H1 (cell line): ENCODE measurements at regions not wholly inside any gene's neighbourhood (a gene's known extent, or its start where the extent isn't known, plus 50 kb on each side); places are given as distances from the start of the nearest gene placed in this dataset.
"Not testable (repeated sequence)": the region's sequence is repeated elsewhere in the genome, so short reads cannot be mapped to it uniquely, and the experiment has no call there.

Source experiments
- CTCF ChIA-PET: fragments of 300-600 bp; sonication (Branson Sonifier 250); formaldehyde crosslinking; loops from one replicate; lab custom pipeline; 2021; ENCODE audit not compliant: partially characterized antibody; lab: Charles Lee
- POLR2A ChIA-PET: fragments of 300-600 bp; sonication (Branson Sonifier 250); formaldehyde crosslinking; loops from one replicate; lab custom pipeline; 2021; ENCODE audit warnings: inconsistent platforms; ENCODE audit not compliant: partially characterized antibody; lab: Charles Lee
- DNase-seq, 2 experiments: peaks; one replicate each; pipeline versions ENCODE4 v3.0.0 to v3.0.0-alpha.2; 2010 to 2022; ENCODE audit warnings: low spot score in 2 of 2, low read depth in 1 of 2, mixed read lengths in 1 of 2
- FAIRE-seq: peaks from 2 replicates; lab custom pipeline; 2011; peaks lifted over from hg19 to GRCh38; lab: Jason Lieb, UNC
- H2AFZ ChIP-seq: 2 replicates; pipeline ENCODE4 v1.8.1; 2012; ENCODE audit warnings: low read length, inconsistent platforms
- H2AK5ac ChIP-seq: 2 replicates; pipeline ENCODE4 v1.6.1; 2013; ENCODE audit warnings: low read depth, low read length
- H2BK120ac ChIP-seq: replicated peaks from 2 replicates; pipeline ENCODE3; 2013; ENCODE audit warnings: low read depth, low read length, inconsistent platforms
- H2BK12ac ChIP-seq: 2 replicates; pipeline ENCODE4 v1.6.1; 2013; ENCODE audit warnings: low read depth, low read length
- H2BK15ac ChIP-seq: 2 replicates; pipeline ENCODE4 v1.6.1; 2013; ENCODE audit warnings: low read length
- H2BK20ac ChIP-seq: 2 replicates; pipeline ENCODE4 v1.6.1; 2013; ENCODE audit warnings: low read length
- H2BK5ac ChIP-seq: 2 replicates; pipeline ENCODE4 v1.6.1; 2013; ENCODE audit warnings: low read depth, low read length
- H3K14ac ChIP-seq: 2 replicates; pipeline ENCODE4 v1.6.1; 2013; ENCODE audit warnings: inconsistent platforms; ENCODE audit not compliant: insufficient read length
- H3K18ac ChIP-seq: 2 replicates; pipeline ENCODE4 v1.6.1; 2013; ENCODE audit warnings: low read length; ENCODE audit errors: extremely low read depth
- H3K23ac ChIP-seq: 2 replicates; pipeline ENCODE4 v1.6.1; 2013; ENCODE audit warnings: inconsistent platforms; ENCODE audit not compliant: insufficient read length
- H3K23me2 ChIP-seq: 2 replicates; pipeline ENCODE4 v1.6.1; 2013; ENCODE audit warnings: low read depth, low read length
- H3K27ac ChIP-seq: 2 replicates; pipeline ENCODE4 v1.6.1; 2011; ENCODE audit warnings: low read depth, low read length, inconsistent platforms
- H3K27me3 ChIP-seq, 4 experiments: replicated peaks in 1 of 4; 1 replicate in 1 of 4; 2 replicates in 3 of 4; pipeline versions ENCODE4 v1.6.1 to v1.8.1; 2011 to 2013; ENCODE audit warnings: low read length in 3 of 4, mild to moderate bottlenecking in 3 of 4, inconsistent platforms in 2 of 4, mixed read lengths in 2 of 4, moderate library complexity in 1 of 4; ENCODE audit not compliant: control insufficient read depth in 3 of 4, insufficient read depth in 3 of 4; ENCODE audit errors: extremely low read depth in 1 of 4
- H3K36me3 ChIP-seq, 4 experiments: 2 replicates each; pipeline versions ENCODE4 v1.6.1 to v1.8.1; 2011 to 2013; ENCODE audit warnings: mild to moderate bottlenecking in 4 of 4, low read length in 3 of 4, moderate library complexity in 2 of 4, control low read depth in 1 of 4, inconsistent platforms in 1 of 4; ENCODE audit not compliant: insufficient read depth in 4 of 4, control insufficient read depth in 2 of 4
- H3K4ac ChIP-seq: replicated peaks from 2 replicates; pipeline ENCODE3; 2013; ENCODE audit warnings: low read length, low read depth, mixed read lengths, inconsistent platforms; ENCODE audit not compliant: insufficient read length
- H3K4me1 ChIP-seq, 4 experiments: replicated peaks in 1 of 4; 1 replicate in 1 of 4; 2 replicates in 3 of 4; pipeline versions ENCODE4 v1.6.1 to v1.8.1; 2011 to 2013; ENCODE audit warnings: low read length in 3 of 4, inconsistent platforms in 2 of 4, mixed read lengths in 1 of 4; ENCODE audit not compliant: insufficient read depth in 4 of 4, control insufficient read depth in 3 of 4
- H3K4me2 ChIP-seq, 2 experiments: 2 replicates each; pipeline versions ENCODE4 v1.6.1 to v1.8.1; 2011 to 2013; ENCODE audit warnings: low read depth in 2 of 2, low read length in 2 of 2, control low read depth in 1 of 2, inconsistent platforms in 1 of 2, mild to moderate bottlenecking in 1 of 2; ENCODE audit not compliant: insufficient read depth in 1 of 2
- H3K4me3 ChIP-seq, 4 experiments: fragments of 200-600, 300-600 bp in 1 of 4; sonication (generic), shearing (Covaris generic), sonication (Bioruptor Twin) in 1 of 4; 2 replicates each; pipeline versions ENCODE4 v1.5.1 to v1.8.1; 2011 to 2016; ENCODE audit warnings: low read length in 4 of 4, low read depth in 3 of 4, control low read depth in 2 of 4, inconsistent platforms in 2 of 4, mild to moderate bottlenecking in 2 of 4, mixed read lengths in 1 of 4, moderate library complexity in 1 of 4; ENCODE audit not compliant: insufficient read depth in 2 of 4; ENCODE audit errors: extremely low read depth in 1 of 4
- H3K56ac ChIP-seq: replicated peaks from 2 replicates; pipeline ENCODE3; 2013; ENCODE audit warnings: low read depth, mild to moderate bottlenecking, mixed read lengths, low read length, inconsistent platforms; ENCODE audit not compliant: insufficient read length
- H3K79me1 ChIP-seq: 2 replicates; pipeline ENCODE4 v1.6.1; 2013; ENCODE audit warnings: low read depth, low read length, control low read depth
- H3K79me2 ChIP-seq, 2 experiments: 2 replicates each; pipeline versions ENCODE4 v1.6.1 to v1.8.1; 2012 to 2013; ENCODE audit warnings: low read length in 2 of 2, mild to moderate bottlenecking in 2 of 2, inconsistent platforms in 1 of 2; ENCODE audit not compliant: insufficient read depth in 2 of 2, control insufficient read depth in 1 of 2
- H3K9ac ChIP-seq, 4 experiments: replicated peaks in 1 of 4; 1 replicate in 1 of 4; 2 replicates in 3 of 4; pipeline versions ENCODE4 v1.6.1 to v1.8.1; 2011 to 2013; ENCODE audit warnings: low read depth in 3 of 4, low read length in 3 of 4, control low read depth in 2 of 4, mild to moderate bottlenecking in 2 of 4, moderate library complexity in 2 of 4, inconsistent platforms in 1 of 4; ENCODE audit errors: extremely low read depth in 1 of 4
- H3K9me3 ChIP-seq, 2 experiments: 2 replicates each; pipeline versions ENCODE4 v1.6.1 to v1.8.1; 2012 to 2013; ENCODE audit warnings: mild to moderate bottlenecking in 2 of 2, moderate library complexity in 2 of 2, control low read depth in 1 of 2, inconsistent platforms in 1 of 2, low read depth in 1 of 2, low read length in 1 of 2, mixed read lengths in 1 of 2; ENCODE audit not compliant: insufficient read depth in 2 of 2
- H4K20me1 ChIP-seq, 2 experiments: replicated peaks in 1 of 2; 2 replicates each; pipeline versions ENCODE3 to v1.8.1; 2011 to 2013; ENCODE audit warnings: inconsistent platforms in 2 of 2, low read length in 2 of 2, mild to moderate bottlenecking in 1 of 2; ENCODE audit not compliant: insufficient read depth in 2 of 2, control insufficient read depth in 1 of 2
- H4K5ac ChIP-seq: 2 replicates; pipeline ENCODE4 v1.6.1; 2013; ENCODE audit warnings: low read length, low read depth, mixed read lengths, inconsistent platforms; ENCODE audit not compliant: insufficient read length
- H4K8ac ChIP-seq: 2 replicates; pipeline ENCODE4 v1.8.0; 2013; ENCODE audit warnings: mild to moderate bottlenecking, moderate library complexity, low read length, inconsistent platforms; ENCODE audit not compliant: insufficient read depth; ENCODE audit errors: extremely low read depth
- H4K91ac ChIP-seq: replicated peaks from 2 replicates; pipeline ENCODE3; 2013; ENCODE audit warnings: low read length, mixed read lengths, inconsistent platforms; ENCODE audit not compliant: insufficient read length
- WGBS, 2 experiments: shearing (Covaris generic) in 1 of 2; methylation state at CpG; one replicate each; pipeline versions ENCODE4 v1.1.6 to v1.1.7; 2013 to 2015; ENCODE audit warnings: low lambda C conversion rate in 2 of 2, mixed read lengths in 2 of 2, inconsistent platforms in 1 of 2, low coverage in 1 of 2, missing lambda C conversion rate in 1 of 2; ENCODE audit not compliant: insufficient replicate concordance in 2 of 2, insufficient coverage in 1 of 2, insufficient read length in 1 of 2; ENCODE audit errors: extremely low coverage in 1 of 2, missing lambda C conversion rate in 1 of 2; 5-methylcytosine and 5-hydroxymethylcytosine counted together

DNA sequence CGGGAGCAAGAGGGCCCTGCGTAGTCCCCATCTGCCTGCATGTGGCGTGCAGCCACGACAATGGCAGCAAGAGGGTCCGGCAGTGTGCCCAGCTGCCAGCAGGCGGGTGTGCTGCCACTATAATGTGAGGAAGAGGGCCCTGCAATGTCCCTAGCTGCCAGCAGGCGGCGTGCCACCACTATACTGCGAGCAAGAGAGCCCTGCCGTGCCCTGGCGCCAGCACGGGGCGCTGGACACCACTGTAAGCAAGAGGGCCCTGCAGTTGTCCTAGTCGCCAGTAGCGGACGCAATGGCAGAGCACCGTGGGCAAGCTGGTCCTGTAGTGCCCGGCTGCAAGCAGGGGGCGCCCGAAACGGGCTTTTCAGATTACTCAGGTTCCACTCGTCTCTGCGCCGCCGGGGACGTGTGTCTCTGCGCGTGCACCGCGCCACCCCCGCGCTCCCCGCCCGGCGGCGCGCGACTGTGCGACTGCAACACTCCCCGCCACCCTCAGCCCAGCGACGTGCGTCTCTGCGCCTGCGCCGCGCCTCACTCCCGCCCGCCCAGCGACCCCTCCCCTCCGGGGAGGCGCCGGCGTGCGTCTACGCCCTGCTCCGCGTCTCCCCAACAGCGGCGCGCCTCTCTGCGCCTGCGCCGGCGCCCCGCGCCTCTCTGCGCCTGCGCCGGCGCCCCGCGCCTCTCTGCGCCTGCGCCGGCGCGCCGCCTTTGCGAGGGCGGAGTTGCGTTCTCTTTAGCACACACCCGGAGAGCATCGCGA is 159.4 kb upstream of the FRG2B start:
- H3K18ac ChIP-seq, H3K27ac ChIP-seq, H3K79me1 ChIP-seq, H2AFZ ChIP-seq, H4K91ac ChIP-seq, FAIRE-seq, H4K20me1 ChIP-seq, H2BK15ac ChIP-seq, H3K27me3 ChIP-seq, H3K56ac ChIP-seq, H3K4me2 ChIP-seq, H3K4me1 ChIP-seq, H3K14ac ChIP-seq, CTCF ChIA-PET, POLR2A ChIA-PET, H3K36me3 ChIP-seq, H2BK5ac ChIP-seq, H2BK12ac ChIP-seq, H3K23ac ChIP-seq, H4K5ac ChIP-seq, H3K9ac ChIP-seq, H4K8ac ChIP-seq, H2AK5ac ChIP-seq, H3K79me2 ChIP-seq, H3K23me2 ChIP-seq, H3K4ac ChIP-seq, H3K4me3 ChIP-seq, H2BK20ac ChIP-seq, H2BK120ac ChIP-seq: not testable (repeated sequence)
- DNase-seq = peak in 1 of 2 experiments; percentile 22
- peaks cover 0 to 10% of the 10 kb centered on the region in 2 experiments; a peak in 1 of 4 replicates for H3K9me3 ChIP-seq
- WGBS, 2 experiments = 94% methylated on average over 14 of the region's 85 CpGs; no CpG with 5 or more reads in 1 of the 2 experiments

- H3K36me3 ChIP-seq, H3K27ac ChIP-seq, H3K14ac ChIP-seq, H3K9ac ChIP-seq, H3K79me2 ChIP-seq, H2AFZ ChIP-seq, H3K4ac ChIP-seq, H3K4me2 ChIP-seq, H4K91ac ChIP-seq, POLR2A ChIA-PET, H3K23me2 ChIP-seq, CTCF ChIA-PET, H2BK12ac ChIP-seq, H4K5ac ChIP-seq, H2BK20ac ChIP-seq, FAIRE-seq, H3K23ac ChIP-seq, H2BK5ac ChIP-seq, H2AK5ac ChIP-seq, H4K8ac ChIP-seq, H2BK15ac ChIP-seq, H3K27me3 ChIP-seq, H3K4me3 ChIP-seq, DNase-seq, H3K79me1 ChIP-seq, H2BK120ac ChIP-seq, H4K20me1 ChIP-seq, H3K18ac ChIP-seq, H3K56ac ChIP-seq, H3K4me1 ChIP-seq: not testable (repeated sequence)
- 72% methylated on average over 4 of the region's 5 CpGs; no CpG with 5 or more reads in 1 of the 2 experiments for WGBS, 2 experiments
- peaks cover 0 to 10% of the 10 kb centered on the region in 2 experiments; a peak in 1 of 4 replicates for H3K9me3 ChIP-seq
Observed at GRCh38 chr10:133785178-133785577, 158.6 kb upstream of the FRG2B start.
